Myocyte (in vitro differentiated cells): ENCODE measurements at regions not wholly inside any gene's neighbourhood (a gene's known extent, or its start where the extent isn't known, plus 50 kb on each side); places are given as distances from the start of the nearest gene placed in this dataset.
A peak's percentile ranks its signal among the peaks of the same experiment; 100 is the strongest.
"Not testable (repeated sequence)": the region's sequence is repeated elsewhere in the genome, so short reads cannot be mapped to it uniquely, and the experiment has no call there.

Source experiments
- DNase-seq: peaks from one replicate; pipeline ENCODE4 v3.0.0-alpha.2; 2012; ENCODE audit warnings: low read depth

DNA sequence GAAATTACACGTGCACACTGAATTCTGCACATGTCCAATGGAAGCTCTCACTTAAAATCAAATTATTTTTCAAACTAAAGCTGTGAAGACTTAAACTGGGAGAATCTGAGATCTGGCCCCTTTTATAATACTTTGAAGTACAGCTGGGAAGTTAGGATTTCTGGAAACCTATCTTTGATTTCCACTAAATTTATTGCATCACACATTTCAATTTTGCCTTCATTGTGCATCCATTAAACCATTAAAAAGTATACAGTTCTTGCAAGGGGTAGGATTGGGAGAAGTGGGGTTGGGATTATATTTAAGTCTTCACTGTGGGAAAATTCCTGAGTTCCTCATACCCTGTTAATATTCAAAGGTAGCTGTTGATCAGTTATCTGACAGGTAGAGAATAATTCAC is 1229.6 kb upstream of the ZEB2 start:
- no peak for DNase-seq

DNA sequence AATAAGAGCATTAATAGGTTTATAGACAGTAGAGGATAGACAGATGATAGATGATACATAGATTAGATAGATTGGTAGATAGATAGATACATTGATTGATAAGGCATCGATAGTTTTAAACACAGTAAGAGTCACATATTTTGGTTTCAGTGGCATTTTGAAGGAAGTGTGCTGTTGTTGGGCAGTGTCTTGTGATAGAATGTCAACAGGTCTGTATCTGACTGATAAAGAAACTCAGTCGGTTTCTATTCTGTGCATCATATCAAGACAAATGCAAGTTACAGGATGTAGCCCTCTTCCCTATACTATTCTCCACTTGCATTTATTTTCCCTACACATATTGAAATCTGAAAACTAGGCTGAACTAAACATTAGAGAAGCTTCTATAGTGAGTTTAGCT is 1229.0 kb upstream of the ZEB2 start:
- DNase-seq: no peak

DNA sequence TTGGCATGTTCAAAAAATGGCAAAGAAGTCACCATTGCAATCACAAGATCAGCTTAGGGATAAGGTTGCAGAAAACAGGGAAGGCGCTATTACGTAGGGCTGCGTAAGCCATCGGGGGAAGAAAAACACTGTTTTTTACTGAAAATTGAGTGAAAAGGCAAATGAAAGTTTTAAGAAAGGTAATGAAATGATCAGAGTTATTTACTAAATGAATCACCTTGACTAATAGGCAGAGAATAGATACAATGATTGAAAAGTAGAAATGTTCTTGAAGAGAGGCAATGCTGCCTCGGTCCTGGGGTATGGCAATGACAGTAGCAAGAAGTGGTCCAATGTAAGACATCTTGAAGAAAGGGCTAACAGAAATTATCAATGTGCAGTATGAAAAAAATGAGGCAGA is 1227.8 kb upstream of the ZEB2 start:
- no peak for DNase-seq

DNA sequence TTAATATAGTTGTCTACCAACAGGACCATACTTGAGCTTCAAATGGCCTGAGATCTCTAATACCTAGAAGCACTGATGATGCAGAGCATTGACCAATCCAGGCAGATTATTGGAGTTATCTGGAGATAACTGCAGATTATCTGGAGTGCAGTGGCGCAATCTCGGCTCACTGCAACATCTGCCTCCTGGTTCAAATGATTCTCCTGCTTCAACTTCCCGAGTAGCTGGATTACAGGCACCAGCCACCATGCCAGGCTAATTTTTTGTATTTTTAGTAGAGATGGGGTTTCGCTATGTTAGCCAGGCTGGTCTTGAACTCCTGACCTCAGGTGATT is 1225.4 kb upstream of the ZEB2 start:
- not testable (repeated sequence) for DNase-seq

DNA sequence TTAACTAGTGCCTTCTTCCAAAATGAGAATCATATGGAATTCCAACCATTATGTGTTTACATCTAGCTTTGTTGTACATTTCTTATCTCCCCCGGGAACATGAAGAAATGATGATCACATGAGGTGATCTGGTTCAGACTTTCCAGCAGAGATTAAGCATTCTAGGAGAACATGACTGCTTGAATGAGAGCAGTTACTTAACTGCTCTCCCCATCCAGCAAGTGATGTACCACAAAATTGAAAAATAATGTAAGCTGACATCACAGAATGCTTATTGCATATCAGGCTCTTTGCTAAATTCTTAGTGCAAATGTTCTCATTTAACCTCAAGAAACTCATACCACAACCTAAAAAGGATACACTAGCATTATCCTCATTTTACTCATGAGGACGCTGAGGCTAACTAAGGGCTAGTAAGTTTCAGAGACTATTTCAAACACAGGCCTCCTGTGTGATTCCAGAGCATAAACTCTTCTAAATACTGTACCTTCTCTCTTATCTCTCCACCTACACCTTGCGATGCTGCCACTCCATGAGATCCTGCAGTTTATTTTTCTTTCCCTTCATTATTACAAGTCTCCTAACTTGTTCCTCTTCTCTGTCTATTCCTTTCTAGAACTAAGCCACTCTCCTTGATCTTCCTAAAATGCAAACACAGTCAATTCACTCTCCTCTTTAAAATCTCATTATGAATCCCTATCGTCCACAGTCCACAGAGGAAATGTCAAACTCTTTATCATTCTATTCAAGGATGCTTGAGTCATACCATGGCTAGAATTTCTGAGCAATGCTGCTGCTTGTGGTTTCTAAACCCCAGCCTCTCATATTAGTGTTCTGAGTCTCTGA is 1224.8 kb upstream of the ZEB2 start:
- DNase-seq: peak; percentile 90

DNA sequence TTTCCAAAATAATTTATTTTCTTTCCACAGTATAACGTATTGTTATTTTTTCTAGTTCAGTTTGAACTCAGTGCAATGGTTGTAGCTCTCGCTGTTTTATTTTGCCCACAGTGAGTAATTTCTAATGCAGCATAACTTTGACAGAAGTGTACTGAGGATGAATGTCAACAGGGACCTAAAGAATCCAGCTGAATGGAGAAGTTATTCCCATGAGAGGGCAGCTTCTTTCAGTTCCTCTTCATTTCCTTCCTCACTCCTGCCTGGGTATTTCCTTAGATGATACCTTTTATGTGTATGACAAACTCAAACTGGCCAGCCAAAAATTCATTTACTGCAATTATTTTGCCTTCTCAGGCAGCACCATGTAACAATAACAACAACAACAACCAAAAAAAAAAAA is 1223.1 kb upstream of the ZEB2 start:
- DNase-seq: no peak

DNA sequence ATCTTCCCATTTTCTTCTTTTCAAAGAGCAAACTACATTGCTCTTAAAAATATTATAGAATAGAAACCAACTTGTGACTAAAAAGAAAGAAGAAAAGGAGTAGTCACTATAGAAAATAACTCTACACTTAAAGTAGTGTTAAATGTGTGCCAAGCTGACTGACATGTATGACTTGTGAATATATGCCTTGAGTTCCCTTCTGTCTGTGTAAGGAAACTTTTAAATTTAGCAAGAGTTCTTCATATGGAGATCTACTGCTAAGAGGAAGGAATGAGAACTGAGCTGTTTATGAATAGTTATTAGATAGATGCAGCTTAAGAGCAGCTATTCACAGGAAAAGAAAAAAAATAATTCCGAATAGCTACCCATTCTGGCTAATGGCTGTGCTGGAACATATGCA is 1221.7 kb upstream of the ZEB2 start:
- DNase-seq: no peak

DNA sequence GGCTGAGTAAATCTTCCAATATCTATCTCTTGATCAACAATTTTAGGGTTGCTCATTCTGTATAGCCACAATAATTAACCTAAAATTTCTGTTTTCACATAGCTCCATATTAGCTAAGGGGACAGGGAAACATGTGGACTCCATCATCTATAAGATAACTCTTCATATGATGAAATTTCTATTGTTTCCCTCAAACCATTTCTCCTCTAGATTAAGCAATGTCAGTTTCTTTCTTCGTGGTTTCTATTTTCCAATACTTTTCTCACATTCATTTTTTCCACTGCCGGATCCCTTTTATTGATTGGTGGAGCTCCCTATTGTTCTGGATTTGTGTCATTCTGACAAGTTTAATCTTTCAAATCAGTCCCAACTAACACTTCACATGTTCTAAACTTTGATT is 1221.3 kb upstream of the ZEB2 start:
- no peak for DNase-seq

DNA sequence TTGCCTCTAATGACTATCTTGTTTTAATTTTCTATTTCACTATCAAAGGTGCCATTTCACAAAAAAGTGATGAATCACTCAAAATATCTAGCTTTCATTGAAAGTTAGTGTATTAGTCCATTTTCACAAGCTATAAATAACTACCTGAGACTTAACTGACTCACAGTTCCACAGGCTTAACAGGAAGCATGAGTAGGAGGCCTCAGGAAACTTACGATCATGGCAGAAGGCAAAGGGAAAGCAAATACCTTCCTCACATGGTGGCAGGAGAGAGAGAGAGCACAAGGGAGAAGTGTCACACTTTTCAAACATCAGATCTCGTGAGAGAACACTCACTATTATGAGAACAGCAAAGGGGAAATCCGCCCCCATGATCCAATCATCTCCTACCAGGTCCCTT is 1220.4 kb upstream of the ZEB2 start:
- DNase-seq: no peak

DNA sequence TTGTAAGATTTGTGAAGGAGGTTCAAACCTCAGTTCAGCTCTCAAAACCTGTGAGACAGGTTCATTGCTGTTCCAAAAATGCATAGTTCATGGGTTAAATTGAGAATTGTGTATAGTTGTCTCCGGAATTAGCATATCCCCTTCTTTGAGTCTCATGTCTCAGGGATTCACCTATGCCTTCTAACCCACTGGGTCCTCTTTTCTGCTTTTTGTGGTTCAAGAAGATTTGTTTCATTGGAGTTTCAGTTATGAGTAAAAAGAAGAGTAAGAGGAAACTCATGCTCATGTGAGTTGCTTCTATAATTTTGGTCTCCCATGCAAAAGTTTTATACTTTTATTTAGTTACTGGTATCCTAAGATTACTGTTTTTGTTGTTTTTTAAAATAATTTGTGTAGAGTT is 1219.8 kb upstream of the ZEB2 start:
- DNase-seq: no peak

DNA sequence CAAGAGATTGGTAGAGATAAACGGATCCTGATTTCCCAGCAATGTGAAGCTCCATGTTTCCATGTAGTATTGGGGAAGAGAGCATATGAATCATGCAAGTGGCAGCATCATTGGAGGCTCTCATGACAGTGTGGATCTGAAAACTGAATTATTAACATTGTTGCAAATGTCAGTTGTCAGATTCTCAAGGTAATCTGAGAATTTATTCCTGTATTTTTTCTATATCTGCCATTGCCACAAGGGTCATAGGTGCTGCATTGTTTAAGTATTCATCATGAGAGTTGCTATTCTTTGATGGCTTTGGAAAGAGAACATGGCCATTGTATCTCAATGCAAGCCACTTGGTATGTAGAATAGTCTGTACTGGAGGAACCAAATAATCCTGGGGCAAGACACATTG is 1217.0 kb upstream of the ZEB2 start:
- no peak for DNase-seq

DNA sequence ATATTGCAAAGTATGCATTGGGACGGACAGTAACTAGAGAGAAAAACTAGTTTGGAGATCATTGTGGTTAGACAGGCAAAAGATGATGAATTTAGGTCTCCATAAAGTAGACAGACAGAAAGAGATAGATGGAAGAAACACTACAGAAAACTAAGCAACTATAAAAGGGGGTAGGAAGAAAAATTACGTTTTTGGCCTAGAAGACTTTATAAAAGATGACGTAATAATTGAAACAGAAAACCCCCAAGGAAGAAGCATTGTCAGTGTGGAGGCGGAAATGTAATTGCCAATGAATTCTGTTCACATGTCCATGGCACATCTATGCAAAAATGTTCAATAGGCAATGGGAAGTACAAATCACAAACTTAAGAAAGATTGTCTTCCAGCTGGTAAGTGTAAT is 1211.5 kb upstream of the ZEB2 start:
- no peak for DNase-seq

DNA sequence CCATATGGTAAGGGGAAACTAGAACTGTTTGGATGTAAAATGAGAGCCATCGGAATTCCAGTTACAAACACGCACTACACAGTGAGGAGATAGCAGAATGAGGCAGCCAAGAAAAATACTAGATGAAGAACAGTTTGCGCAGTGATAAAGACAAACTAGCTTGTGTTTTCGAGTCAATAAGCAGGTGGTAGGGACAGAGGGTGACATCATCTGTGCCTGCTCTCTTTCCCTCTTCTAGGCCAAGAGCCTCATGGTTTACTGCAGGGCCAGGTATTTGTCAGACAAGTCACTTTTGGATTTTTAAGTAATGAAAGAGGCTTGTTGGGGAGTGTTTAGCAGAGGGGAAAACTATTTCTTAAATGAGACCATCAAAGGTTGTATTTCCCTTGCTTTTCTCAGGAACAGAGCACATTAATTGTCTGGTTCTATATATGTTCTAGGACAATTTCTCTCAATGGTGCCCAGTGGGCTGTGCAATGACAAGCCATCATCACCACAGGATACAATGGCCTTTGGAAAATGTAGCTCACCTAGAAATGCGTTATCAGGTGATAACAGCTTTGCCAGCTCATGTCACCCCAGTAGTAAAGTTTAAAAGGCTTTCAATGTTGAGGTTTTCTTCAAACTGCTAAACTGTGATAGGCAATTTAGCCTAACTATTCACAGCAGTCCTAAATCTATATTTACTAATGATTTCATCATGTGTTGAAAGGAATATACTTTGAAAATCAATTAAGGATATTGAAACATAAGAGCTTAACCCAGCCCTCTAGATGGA is 1210.3 kb upstream of the ZEB2 start:
- DNase-seq: no peak

DNA sequence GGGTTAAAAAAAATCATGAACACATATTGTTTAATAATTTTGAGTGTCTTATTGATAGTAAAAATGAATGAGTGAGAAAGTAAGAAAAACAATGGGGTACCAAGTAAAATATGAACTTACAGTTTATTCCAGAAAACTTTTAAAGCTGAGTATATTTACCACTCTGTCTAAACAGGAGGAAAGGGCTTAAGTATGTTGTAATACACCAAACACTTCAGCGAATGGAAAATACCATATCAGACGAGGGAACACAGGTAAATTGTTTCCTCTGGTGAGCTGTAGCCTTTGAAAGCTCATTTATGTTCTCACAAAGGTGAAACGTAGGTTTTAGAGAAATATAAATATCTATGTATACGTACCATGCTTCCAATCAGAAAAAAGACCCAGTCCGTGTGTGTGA is 1209.6 kb upstream of the ZEB2 start:
- no peak for DNase-seq

DNA sequence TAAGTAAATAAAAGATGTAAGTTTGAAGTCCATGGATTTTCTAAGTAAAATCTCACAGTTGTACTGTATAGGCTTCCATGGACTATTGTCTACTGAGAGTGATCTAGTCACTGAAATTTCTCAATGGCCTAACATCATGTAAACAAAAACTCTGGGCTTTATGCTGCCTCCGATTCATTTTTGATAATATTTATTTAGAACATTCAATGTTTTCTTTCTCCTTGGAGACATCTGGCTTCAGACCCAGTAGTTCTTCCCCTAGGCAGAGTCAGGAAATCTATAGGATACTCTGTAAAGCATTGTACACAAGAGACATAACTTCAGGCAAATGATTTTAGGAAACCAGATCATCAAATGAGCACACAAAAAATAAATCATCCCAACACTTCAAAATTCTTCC is 1208.6 kb upstream of the ZEB2 start:
- no peak for DNase-seq

DNA sequence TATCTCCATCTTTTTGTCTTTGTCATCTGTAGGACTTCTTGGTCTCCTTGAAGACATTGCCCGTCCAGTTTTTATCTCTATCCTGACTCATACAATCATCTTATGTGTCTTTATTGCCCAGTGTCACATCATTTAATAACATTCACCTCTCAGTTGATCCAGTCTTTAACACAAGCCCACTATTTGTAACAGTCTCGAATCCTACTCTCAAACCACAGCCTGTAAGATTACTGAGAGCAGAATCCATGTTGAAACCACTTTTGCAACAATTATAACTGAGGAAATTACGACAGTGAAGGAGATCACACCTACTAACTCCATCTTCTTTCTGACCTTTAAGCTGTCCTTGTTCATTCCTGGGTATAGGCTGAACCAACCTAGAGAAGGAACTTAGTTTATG is 1206.0 kb upstream of the ZEB2 start:
- DNase-seq: no peak

DNA sequence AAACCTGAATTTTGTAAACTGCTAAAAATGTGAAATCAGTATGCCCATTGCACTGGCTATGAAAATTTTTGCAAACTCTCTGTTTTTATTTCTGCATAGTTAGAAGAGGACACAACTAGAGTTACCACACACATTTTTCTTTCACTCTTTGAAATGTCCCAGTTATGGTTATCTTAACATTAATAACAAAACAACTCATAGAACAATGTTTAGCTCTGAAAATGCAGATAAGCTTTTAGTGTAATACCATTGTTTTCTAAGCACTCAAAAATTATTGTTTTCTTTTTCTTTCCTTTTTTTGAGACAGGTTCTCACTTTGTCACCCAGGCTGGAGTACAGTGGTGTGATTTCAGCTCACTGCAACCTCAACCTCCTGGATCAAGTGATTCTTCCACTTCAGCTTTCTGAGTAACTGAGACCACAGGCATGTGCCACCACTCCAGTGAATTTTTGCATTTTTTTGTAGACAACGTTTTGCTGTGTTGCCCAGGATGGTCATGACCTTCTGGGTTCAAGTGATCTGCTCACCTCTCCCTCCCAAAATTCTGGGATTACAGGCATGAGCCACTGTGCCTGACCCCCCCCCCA is 1204.5 kb upstream of the ZEB2 start:
- no peak for DNase-seq

DNA sequence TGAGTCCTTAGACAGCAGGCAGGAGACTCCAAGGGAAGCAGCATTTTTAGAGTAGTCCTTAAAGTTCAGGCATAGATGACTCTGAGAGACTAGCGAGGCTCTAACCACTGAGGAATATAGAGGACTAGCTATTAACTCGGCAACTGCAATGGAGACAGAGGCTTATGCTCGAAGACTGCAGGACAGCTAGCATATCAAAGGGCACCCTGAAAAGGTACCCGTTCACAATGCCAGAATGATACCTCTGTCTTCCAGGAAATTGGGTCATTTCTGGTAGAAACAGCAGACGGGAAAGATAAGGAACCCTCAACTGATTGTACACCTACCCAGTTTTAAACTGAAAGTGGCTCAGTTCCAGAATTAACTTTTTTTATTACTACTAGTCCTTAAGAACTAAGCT is 1204.0 kb upstream of the ZEB2 start:
- DNase-seq: no peak

DNA sequence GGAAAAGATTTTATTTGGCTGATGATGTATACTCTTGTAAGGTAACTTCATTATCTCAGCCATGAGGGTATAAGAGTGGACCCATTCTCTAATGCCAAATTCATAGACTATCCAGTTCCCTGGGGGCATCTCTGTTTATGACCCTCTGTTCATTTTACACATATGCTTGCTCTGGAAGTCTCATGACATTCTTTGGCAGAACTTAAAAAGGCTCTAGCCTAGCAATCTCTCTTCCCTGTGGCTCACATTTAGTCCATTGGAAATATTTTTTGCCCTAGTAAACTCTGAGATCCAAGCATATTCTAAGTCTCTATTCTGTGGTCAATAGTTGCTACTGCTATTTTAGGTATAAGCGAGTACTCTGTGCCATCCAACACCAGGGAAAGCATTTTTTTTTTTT is 1201.8 kb upstream of the ZEB2 start:
- no peak for DNase-seq

DNA sequence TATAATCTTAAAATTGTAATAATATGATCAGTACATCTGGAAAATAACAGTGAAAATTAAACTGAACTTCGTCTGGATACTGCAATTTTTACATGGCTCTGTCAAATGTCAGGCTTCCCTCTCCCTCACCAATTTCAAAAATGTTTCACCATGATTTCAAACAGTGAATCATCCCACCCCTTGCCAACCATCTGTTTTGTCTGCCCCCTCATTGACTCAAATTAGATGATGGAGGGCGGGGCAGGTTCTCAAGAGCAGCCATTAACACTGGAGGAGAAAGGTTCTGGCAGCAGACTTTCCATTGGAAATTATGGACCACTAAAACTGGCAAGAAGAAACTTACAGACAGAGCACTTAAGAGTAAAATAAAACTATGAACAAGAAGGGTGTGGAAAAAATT is 1195.7 kb upstream of the ZEB2 start:
- DNase-seq: peak; percentile 79

DNA sequence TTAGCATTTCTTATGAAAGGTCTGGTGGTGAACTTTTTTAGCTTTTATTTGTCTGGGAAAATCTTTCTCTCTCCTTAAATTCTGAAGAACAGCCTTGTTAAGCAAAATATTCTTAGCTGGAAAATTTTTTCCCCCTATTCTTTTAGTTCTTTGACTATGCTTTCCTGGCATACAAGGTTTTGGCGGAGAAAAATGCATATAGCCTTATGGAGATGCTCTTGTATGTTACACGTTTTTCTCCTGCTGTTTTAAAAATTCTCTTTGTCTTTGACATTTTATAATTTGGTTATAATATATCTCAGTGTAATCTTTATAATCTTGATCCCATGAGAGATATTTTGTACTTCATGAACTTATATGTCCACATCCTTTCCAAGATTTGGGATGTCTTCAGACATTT is 1190.4 kb upstream of the ZEB2 start:
- no peak for DNase-seq

DNA sequence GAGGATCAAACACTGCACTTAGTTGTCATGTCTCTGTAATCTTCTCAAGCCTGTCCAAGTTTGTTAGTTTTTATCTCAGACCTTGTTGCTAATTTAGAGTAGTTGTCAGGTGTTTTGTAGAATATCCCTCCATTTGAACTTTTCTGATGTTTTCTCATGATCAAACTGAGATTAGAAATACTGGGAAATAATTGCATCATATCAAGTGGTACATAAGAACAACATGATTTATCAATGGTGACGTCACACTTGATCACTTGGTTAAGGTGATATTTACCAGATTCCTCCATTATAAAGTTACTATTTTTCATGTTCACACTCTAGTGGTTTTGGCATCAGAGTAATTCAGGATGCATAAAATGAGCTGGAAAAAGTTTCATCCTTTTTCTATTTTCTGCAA is 1182.4 kb upstream of the ZEB2 start:
- DNase-seq: no peak
